ENCODE measurements at regions not wholly inside any gene's neighbourhood (a gene's known extent, or its start where the extent isn't known, plus 50 kb on each side); places are given as distances from the start of the nearest gene placed in this dataset.

GRCh38 chr21:20253261-20253660 is 744.9 kb upstream of the NCAM2 start:
- no peak overlapping the region for H3K9ac ChIP-seq (ENCODE audit: low read length)
- intact Hi-C loops (cut with micrococcal nuclease) = no loop called here

More at GRCh38 chr21:20253261-20253660, 744.9 kb upstream of the NCAM2 start:
- ChIA-PET POLR2A (no interaction called here), CTCF (no interaction called here), RAD21 (ENCODE audit: low non-redundant PET in 1 of 2, low total read pairs in 2 of 2, uncharacterized antibody in 2 of 2, unreplicated experiment in 2 of 2) (no interaction called here)
- no peaks in the 10 kb centered on the region; the same call in 1 of the 2 replicates for H4K20me1 ChIP-seq (ENCODE audit: insufficient read depth)
- no peak overlapping the region for H3K4me2 ChIP-seq (ENCODE audit: low read length)
- H3K4me3 ChIP-seq (replicated peaks in 1 of 2; ENCODE audit: low read depth in 1 of 2, low read length in 2 of 2) = no peak overlapping the region
- no peak overlapping the region for H3K27ac ChIP-seq (ENCODE audit: low read depth, low read length)
- peaks cover 5 to 11% of the 10 kb centered on the region in 2 experiments; a peak in 3 of 4 replicates for H3K9me3 ChIP-seq (ENCODE audit: control insufficient read depth in 1 of 2, insufficient read depth in 1 of 2, low read depth in 1 of 2, low read length in 2 of 2)
- no peaks in the 10 kb centered on the region for H3K4me1 ChIP-seq (ENCODE audit: control insufficient read depth in 1 of 2, insufficient read depth in 2 of 2, low read length in 2 of 2)
- BruUV-seq (replicated peaks) = no TSS peak
- TF ChIP-seq YY1 (IDR thresholded peaks at IDR 0.05; ENCODE audit: extremely low read depth, insufficient replicate concordance, low read depth, low read length) (no peak), REST (IDR thresholded peaks at IDR 0.05; ENCODE audit: low read depth) (no peak), POLR2AphosphoS5 (IDR thresholded peaks at IDR 0.05; ENCODE audit: low read depth, low read length) (no peak), CTCF (IDR thresholded peaks at IDR 0.05 in 2 of 3, conservative IDR thresholded peaks at IDR 0.05 in 1 of 3; ENCODE audit: borderline replicate concordance in 1 of 3, insufficient read depth in 1 of 3, low read depth in 2 of 3, low read length in 2 of 3) (no peak), ZBTB33 (IDR thresholded peaks at IDR 0.05; ENCODE audit: extremely low read depth, insufficient replicate concordance, low read length) (no peak), JUND (IDR thresholded peaks at IDR 0.05) (no peak), SP1 (IDR thresholded peaks at IDR 0.05; ENCODE audit: low read depth) (no peak), SIN3A (IDR thresholded peaks at IDR 0.05; ENCODE audit: low read depth) (no peak), EZH2 (IDR thresholded peaks at IDR 0.05) (no peak), ATF3 (IDR thresholded peaks at IDR 0.05) (no peak), MAX (IDR thresholded peaks at IDR 0.05) (no peak), ZNF274 (IDR thresholded peaks at IDR 0.05; ENCODE audit: low read depth, low read length) (no peak)
- H2AFZ ChIP-seq (ENCODE audit: low read depth, low read length, poor library complexity, severe bottlenecking) = no peak overlapping the region
- H3K36me3 ChIP-seq (ENCODE audit: control insufficient read depth in 1 of 2, insufficient read depth in 2 of 2, low read length in 2 of 2) = no peaks in the 10 kb centered on the region
- no peaks in the 10 kb centered on the region for H3K27me3 ChIP-seq (ENCODE audit: insufficient read depth, low read length)
- ATAC-seq (no peak), DNase-seq (ENCODE audit: low read depth, low spot score) (no peak)
- no peaks in the 10 kb centered on the region for H3K9me2 ChIP-seq (ENCODE audit: insufficient read depth)
- H3K79me2 ChIP-seq (ENCODE audit: insufficient read depth, low read length) = no peaks in the 10 kb centered on the region

Data from HCT116 (cell line).